DND-41 (cell line): ENCODE measurements at regions not wholly inside any gene's neighbourhood (a gene's known extent, or its start where the extent isn't known, plus 50 kb on each side); places are given as distances from the start of the nearest gene placed in this dataset.

Experiments
- ATAC-seq: fragments of 200-7000 bp; cut with Tn5 transposase; 3 replicates; pipeline ENCODE4 v1.9.1; 2021; ENCODE audit warnings: low read depth; ENCODE audit not compliant: insufficient read depth
- DNase-seq: peaks from one replicate; pipeline ENCODE4 v3.0.0-alpha.2; 2020
- H2AFZ ChIP-seq: 2 replicates; pipeline ENCODE4 v1.6.0; 2012; ENCODE audit warnings: low read depth, low read length
- H3K27ac ChIP-seq: 2 replicates; pipeline ENCODE4 v1.5.1; 2012; ENCODE audit warnings: low read length, inconsistent platforms
- H3K27me3 ChIP-seq: fragments of 200-600 bp; sonication (generic); 2 replicates; pipeline ENCODE4 v1.6.0; 2012; ENCODE audit warnings: low read length, mild to moderate bottlenecking, inconsistent platforms; ENCODE audit not compliant: insufficient read depth, poor library complexity
- H3K36me3 ChIP-seq: 2 replicates; pipeline ENCODE4 v1.5.1; 2012; ENCODE audit warnings: low read length, inconsistent platforms; ENCODE audit not compliant: insufficient read depth
- H3K4me1 ChIP-seq: 2 replicates; pipeline ENCODE4 v1.5.1; 2012; ENCODE audit warnings: mild to moderate bottlenecking, low read length; ENCODE audit not compliant: insufficient read depth
- H3K4me2 ChIP-seq: 2 replicates; pipeline ENCODE4 v1.6.0; 2012; ENCODE audit warnings: mild to moderate bottlenecking, moderate library complexity, low read length, inconsistent platforms; ENCODE audit not compliant: insufficient read depth
- H3K4me3 ChIP-seq, 2 experiments: fragments of 200-600 bp in 1 of 2; shearing (Covaris generic) in 1 of 2; 2 replicates each; pipeline ENCODE4 v1.5.1; 2012 to 2016; ENCODE audit warnings: inconsistent platforms in 2 of 2, low read length in 2 of 2, mild to moderate bottlenecking in 2 of 2, low read depth in 1 of 2, moderate library complexity in 1 of 2
- H3K79me2 ChIP-seq: 2 replicates; pipeline ENCODE4 v1.6.0; 2012; ENCODE audit warnings: low read length, inconsistent platforms; ENCODE audit not compliant: insufficient read depth
- H3K9ac ChIP-seq: 2 replicates; pipeline ENCODE4 v1.6.0; 2012; ENCODE audit warnings: low read depth, mild to moderate bottlenecking, inconsistent platforms, low read length, moderate library complexity
- H3K9me3 ChIP-seq: 2 replicates; pipeline ENCODE4 v1.5.1; 2012; ENCODE audit warnings: low read length, moderate library complexity, mild to moderate bottlenecking, inconsistent platforms; ENCODE audit not compliant: insufficient read depth, severe bottlenecking
- H4K20me1 ChIP-seq: 2 replicates; pipeline ENCODE4 v1.6.0; 2012; ENCODE audit warnings: low read length; ENCODE audit not compliant: insufficient read depth
- EZH2 ChIP-seq: IDR thresholded peaks from 3 replicates; pipeline ENCODE4 v1.6.1; 2012; ENCODE audit warnings: borderline replicate concordance, low read depth, mild to moderate bottlenecking, moderate library complexity, low read length, inconsistent platforms; ENCODE audit not compliant: severe bottlenecking
- TF ChIP-seq, protein P1 (sequence below): IDR thresholded peaks from 2 replicates; pipeline ENCODE4 v1.5.1; 2012; ENCODE audit warnings: borderline replicate concordance, low read length, moderate library complexity, mild to moderate bottlenecking; ENCODE audit not compliant: poor library complexity, severe bottlenecking; ENCODE audit errors: extremely low read depth

DNA sequence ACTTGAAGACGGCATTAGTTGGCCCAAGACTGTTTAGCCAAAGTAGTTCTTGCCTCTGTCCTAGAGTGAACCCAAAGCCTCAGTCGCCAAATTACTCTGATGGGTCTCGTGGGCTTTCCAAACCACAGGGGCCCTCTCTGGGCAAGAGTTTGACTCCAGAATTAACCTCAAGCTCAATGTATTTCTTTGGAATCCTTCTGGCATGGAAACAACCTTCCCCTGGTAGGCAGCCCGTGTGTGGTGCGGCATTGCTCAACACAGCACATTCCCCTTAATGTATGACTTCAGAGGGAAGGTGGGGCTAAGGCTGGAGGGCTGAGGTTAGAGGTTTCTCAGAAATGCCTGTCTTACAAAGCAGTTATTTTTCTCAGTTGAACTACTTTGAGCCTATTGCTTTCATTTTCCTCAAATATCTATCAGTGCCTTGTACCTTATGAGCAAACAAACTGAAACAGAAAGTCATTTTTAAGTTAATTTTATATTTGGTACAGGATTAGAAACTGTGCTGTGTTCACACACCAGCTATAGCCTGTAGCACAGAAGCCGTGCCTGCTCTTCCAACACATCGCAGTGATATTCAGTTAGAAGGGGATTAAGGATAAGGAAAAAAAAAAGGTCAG, 123.9 kb upstream of the HAPLN1 start:
- Histone ChIP-seq H3K9ac (peak overlapping the region; percentile 45), H3K79me2 (no peaks in the 10 kb centered on the region), H3K27ac (peak overlapping the region; percentile 67), H3K9me3 (no peaks in the 10 kb centered on the region), H4K20me1 (no peaks in the 10 kb centered on the region), H3K36me3 (no peaks in the 10 kb centered on the region), H3K4me3 (peak overlapping the region; percentile 14 to 51; a peak in 3 of 4 replicates), H3K27me3 (no peaks in the 10 kb centered on the region), H3K4me1 (peaks cover 16% of the 10 kb centered on the region), H2AFZ (peak overlapping the region; percentile 73), H3K4me2 (peak overlapping the region; percentile 68)
- TF ChIP-seq, protein P1, sequence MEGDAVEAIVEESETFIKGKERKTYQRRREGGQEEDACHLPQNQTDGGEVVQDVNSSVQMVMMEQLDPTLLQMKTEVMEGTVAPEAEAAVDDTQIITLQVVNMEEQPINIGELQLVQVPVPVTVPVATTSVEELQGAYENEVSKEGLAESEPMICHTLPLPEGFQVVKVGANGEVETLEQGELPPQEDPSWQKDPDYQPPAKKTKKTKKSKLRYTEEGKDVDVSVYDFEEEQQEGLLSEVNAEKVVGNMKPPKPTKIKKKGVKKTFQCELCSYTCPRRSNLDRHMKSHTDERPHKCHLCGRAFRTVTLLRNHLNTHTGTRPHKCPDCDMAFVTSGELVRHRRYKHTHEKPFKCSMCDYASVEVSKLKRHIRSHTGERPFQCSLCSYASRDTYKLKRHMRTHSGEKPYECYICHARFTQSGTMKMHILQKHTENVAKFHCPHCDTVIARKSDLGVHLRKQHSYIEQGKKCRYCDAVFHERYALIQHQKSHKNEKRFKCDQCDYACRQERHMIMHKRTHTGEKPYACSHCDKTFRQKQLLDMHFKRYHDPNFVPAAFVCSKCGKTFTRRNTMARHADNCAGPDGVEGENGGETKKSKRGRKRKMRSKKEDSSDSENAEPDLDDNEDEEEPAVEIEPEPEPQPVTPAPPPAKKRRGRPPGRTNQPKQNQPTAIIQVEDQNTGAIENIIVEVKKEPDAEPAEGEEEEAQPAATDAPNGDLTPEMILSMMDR = no peak
- TF ChIP-seq EZH2 = no peak
- DNase-seq (peak; percentile 84), ATAC-seq (peak; percentile 98)

- Histone ChIP-seq H3K79me2 (no peaks in the 10 kb centered on the region), H3K4me3 (no peak overlapping the region), H3K4me1 (peaks cover 8% of the 10 kb centered on the region), H3K36me3 (no peaks in the 10 kb centered on the region), H3K9me3 (no peaks in the 10 kb centered on the region), H3K27ac (no peak overlapping the region), H2AFZ (no peak overlapping the region), H3K9ac (no peak overlapping the region), H3K4me2 (no peak overlapping the region), H4K20me1 (no peaks in the 10 kb centered on the region), H3K27me3 (peaks cover 4% of the 10 kb centered on the region)
- TF ChIP-seq EZH2 = no peak
- TF ChIP-seq, protein P1 = no peak
- ATAC-seq = no peak
- DNase-seq = no peak
Measured at GRCh38 chr5:83839788-83840187, 119.1 kb upstream of the HAPLN1 start.

DNA sequence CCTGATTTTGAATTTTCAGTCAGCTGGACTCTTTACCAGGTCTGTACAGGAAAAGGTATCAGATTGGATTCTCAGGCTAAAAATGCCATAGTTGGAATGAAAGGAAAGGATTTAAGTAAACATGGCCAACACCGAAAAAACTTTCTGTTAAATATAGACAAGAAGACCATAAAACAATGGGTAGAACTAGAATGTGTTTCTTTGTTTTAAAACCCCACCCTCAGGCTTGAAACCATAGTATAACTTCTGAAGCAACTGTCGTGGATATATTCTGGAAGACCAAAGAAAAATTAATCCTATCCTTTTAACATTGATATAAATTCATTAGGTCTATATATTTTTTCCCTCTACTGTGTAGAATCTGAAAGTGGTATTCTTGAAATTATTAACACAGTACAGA, 118.6 kb upstream of the HAPLN1 start:
- no peak for DNase-seq
- Histone ChIP-seq H4K20me1 (no peaks in the 10 kb centered on the region), H2AFZ (no peak overlapping the region), H3K27me3 (peaks cover 4% of the 10 kb centered on the region), H3K36me3 (no peaks in the 10 kb centered on the region), H3K4me1 (peaks cover 3% of the 10 kb centered on the region), H3K27ac (no peak overlapping the region), H3K4me3 (no peak overlapping the region), H3K9me3 (no peaks in the 10 kb centered on the region), H3K4me2 (no peak overlapping the region), H3K9ac (no peak overlapping the region), H3K79me2 (no peaks in the 10 kb centered on the region)
- TF ChIP-seq, protein P1 = no peak
- TF ChIP-seq EZH2 = no peak
- ATAC-seq = no peak
